ENCODE measurements at regions not wholly inside any gene's neighbourhood (a gene's known extent, or its start where the extent isn't known, plus 50 kb on each side); places are given as distances from the start of the nearest gene placed in this dataset.

- H3K27ac ChIP-seq (ENCODE audit: low read length) = no peak overlapping the region
- no peaks in the 10 kb centered on the region for H3K9me3 ChIP-seq (ENCODE audit: control insufficient read depth, insufficient read depth, low read length)
- no peaks in the 10 kb centered on the region for H3K4me1 ChIP-seq (ENCODE audit: control insufficient read depth, insufficient read depth, low read length)
- ATAC-seq (no peak), DNase-seq (peak in 1 of 2 donors; percentile 37)
- Mint-ChIP-seq H3K9me3 (no peaks in the 10 kb centered on the region), H3K27me3 (ENCODE audit: low read depth in 2 of 2) (peaks cover 3 to 9% of the 10 kb centered on the region in 2 donors), H3K4me1 (no peaks in the 10 kb centered on the region), H3K36me3 (no peaks in the 10 kb centered on the region), H3K27ac (no peak overlapping the region), H3K4me3 (no peak overlapping the region)
- intact Hi-C loops (cut with micrococcal nuclease) = no loop called here
- 41% methylated on average over 12 of the region's 12 CpGs for WGBS (ENCODE audit: insufficient coverage)
- H3K36me3 ChIP-seq (ENCODE audit: control insufficient read depth, insufficient read depth, low read length) = no peaks in the 10 kb centered on the region
- H3K27me3 ChIP-seq (ENCODE audit: control insufficient read depth, insufficient read depth, low read length) = no peaks in the 10 kb centered on the region
- no peak overlapping the region for H3K4me3 ChIP-seq (ENCODE audit: low read length)
- TF ChIP-seq, protein P1, sequence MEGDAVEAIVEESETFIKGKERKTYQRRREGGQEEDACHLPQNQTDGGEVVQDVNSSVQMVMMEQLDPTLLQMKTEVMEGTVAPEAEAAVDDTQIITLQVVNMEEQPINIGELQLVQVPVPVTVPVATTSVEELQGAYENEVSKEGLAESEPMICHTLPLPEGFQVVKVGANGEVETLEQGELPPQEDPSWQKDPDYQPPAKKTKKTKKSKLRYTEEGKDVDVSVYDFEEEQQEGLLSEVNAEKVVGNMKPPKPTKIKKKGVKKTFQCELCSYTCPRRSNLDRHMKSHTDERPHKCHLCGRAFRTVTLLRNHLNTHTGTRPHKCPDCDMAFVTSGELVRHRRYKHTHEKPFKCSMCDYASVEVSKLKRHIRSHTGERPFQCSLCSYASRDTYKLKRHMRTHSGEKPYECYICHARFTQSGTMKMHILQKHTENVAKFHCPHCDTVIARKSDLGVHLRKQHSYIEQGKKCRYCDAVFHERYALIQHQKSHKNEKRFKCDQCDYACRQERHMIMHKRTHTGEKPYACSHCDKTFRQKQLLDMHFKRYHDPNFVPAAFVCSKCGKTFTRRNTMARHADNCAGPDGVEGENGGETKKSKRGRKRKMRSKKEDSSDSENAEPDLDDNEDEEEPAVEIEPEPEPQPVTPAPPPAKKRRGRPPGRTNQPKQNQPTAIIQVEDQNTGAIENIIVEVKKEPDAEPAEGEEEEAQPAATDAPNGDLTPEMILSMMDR (IDR thresholded peaks at IDR 0.05) = no peak
Measured at GRCh38 chr3:71955240-71956068, 170.5 kb upstream of the PROK2 start.

DNA sequence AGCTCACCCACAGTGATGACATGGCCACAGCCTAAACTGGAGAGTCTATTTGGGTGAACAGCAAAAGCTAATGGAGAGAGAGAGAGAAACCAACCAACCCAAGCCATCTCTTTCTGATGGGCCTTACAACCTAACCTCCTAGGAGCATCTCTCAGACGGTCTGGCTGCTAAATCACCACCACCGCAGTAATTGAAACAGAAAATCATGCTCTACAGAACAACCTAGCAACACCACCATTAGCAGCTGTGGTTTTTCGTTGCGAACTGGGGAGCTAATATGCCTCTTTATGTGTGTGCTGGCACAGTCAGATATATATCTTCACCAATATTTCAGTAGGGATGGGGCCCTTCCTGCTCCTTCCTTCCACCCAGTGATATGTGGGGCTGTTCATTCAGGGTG is 166.9 kb upstream of the PROK2 start:
- no peak for ATAC-seq
- Histone ChIP-seq H3K27me3 (ENCODE audit: control insufficient read depth, insufficient read depth, low read length) (no peaks in the 10 kb centered on the region), H3K4me1 (ENCODE audit: control insufficient read depth, insufficient read depth, low read length) (no peaks in the 10 kb centered on the region), H3K36me3 (ENCODE audit: control insufficient read depth, insufficient read depth, low read length) (no peaks in the 10 kb centered on the region), H3K4me3 (ENCODE audit: low read length) (no peak overlapping the region), H3K27ac (ENCODE audit: low read length) (no peak overlapping the region), H3K9me3 (ENCODE audit: control insufficient read depth, insufficient read depth, low read length) (no peaks in the 10 kb centered on the region)
- H3K4me3 Mint-ChIP-seq = no peak overlapping the region
- H3K27ac Mint-ChIP-seq = no peak overlapping the region
- no peaks in the 10 kb centered on the region for H3K36me3 Mint-ChIP-seq
- peaks cover 0 to 7% of the 10 kb centered on the region in 2 donors for H3K27me3 Mint-ChIP-seq (ENCODE audit: low read depth in 2 of 2)
- DNase-seq = no peak
- no peaks in the 10 kb centered on the region for H3K9me3 Mint-ChIP-seq
- 73% methylated on average over 2 of the region's 4 CpGs for WGBS (ENCODE audit: insufficient coverage)
- TF ChIP-seq, protein P1 (IDR thresholded peaks at IDR 0.05) = no peak
- intact Hi-C loops (cut with micrococcal nuclease) = no loop called here
- no peaks in the 10 kb centered on the region for H3K4me1 Mint-ChIP-seq

DNA sequence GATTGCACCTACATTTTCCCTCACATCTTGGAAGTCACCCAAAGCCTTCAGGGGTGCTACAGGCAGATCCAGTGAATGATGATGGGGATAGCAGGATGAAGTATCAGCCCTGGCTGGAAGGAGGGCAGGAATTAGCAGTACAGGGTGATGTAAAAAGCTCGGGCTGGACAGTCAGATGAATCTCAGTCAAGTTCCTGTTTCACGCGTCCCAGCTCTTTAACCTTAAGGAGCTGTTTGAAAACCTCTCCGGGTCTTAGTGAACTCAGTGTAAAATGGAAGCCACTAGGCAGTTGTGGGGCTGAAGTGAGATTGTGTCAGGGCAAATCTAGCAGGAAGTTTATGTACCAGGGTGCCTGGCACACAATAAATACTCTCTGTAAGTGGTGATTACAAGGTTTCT is 166.4 kb upstream of the PROK2 start:
- TF ChIP-seq, protein P1 (IDR thresholded peaks at IDR 0.05) = no peak
- Histone ChIP-seq H3K4me1 (ENCODE audit: control insufficient read depth, insufficient read depth, low read length) (no peaks in the 10 kb centered on the region), H3K9me3 (ENCODE audit: control insufficient read depth, insufficient read depth, low read length) (no peaks in the 10 kb centered on the region), H3K27me3 (ENCODE audit: control insufficient read depth, insufficient read depth, low read length) (no peaks in the 10 kb centered on the region), H3K27ac (ENCODE audit: low read length) (no peak overlapping the region), H3K36me3 (ENCODE audit: control insufficient read depth, insufficient read depth, low read length) (no peaks in the 10 kb centered on the region), H3K4me3 (ENCODE audit: low read length) (no peak overlapping the region)
- Mint-ChIP-seq H3K27me3 (ENCODE audit: low read depth in 2 of 2) (peaks cover 0 to 7% of the 10 kb centered on the region in 2 donors), H3K36me3 (no peaks in the 10 kb centered on the region), H3K4me1 (no peaks in the 10 kb centered on the region), H3K4me3 (no peak overlapping the region), H3K27ac (no peak overlapping the region), H3K9me3 (no peaks in the 10 kb centered on the region)
- intact Hi-C loops (cut with micrococcal nuclease) = no loop called here
- DNase-seq = no peak
- no peak for ATAC-seq
- WGBS (ENCODE audit: insufficient coverage) = 60% methylated on average over 4 of the region's 4 CpGs

DNA sequence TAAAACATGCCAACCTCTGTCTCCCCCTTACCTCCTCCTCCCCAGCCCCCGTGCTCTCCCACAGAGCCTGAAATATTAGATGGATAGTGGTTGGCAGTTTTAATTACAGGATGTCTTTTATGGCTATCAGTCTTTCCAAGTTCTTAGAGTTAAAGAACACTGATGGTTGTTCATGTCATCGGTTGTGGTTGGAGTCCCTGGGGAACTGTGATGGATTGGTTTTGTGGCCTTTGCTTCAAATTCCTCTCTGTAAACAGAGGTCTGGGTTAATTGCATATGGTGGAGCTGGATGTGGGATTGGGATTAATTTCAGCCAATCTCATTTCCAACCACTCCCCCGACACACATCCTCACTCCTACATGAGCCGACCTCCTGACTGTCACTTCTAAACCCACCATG is 164.5 kb upstream of the PROK2 start:
- no peak for DNase-seq
- H3K27me3 ChIP-seq (ENCODE audit: control insufficient read depth, insufficient read depth, low read length) = no peaks in the 10 kb centered on the region
- H3K4me1 ChIP-seq (ENCODE audit: control insufficient read depth, insufficient read depth, low read length) = no peaks in the 10 kb centered on the region
- intact Hi-C loops (cut with micrococcal nuclease) = no loop called here
- 84% methylated on average over 3 of the region's 4 CpGs for WGBS (ENCODE audit: insufficient coverage)
- H3K9me3 ChIP-seq (ENCODE audit: control insufficient read depth, insufficient read depth, low read length) = no peaks in the 10 kb centered on the region
- no peaks in the 10 kb centered on the region for H3K9me3 Mint-ChIP-seq
- H3K4me3 Mint-ChIP-seq = no peak overlapping the region
- H3K4me3 ChIP-seq (ENCODE audit: low read length) = no peak overlapping the region
- ATAC-seq = no peak
- no peaks in the 10 kb centered on the region for H3K36me3 ChIP-seq (ENCODE audit: control insufficient read depth, insufficient read depth, low read length)
- TF ChIP-seq, protein P1 (IDR thresholded peaks at IDR 0.05) = no peak
- peaks cover 0 to 7% of the 10 kb centered on the region in 2 donors for H3K27me3 Mint-ChIP-seq (ENCODE audit: low read depth in 2 of 2)
- H3K4me1 Mint-ChIP-seq = no peaks in the 10 kb centered on the region
- no peaks in the 10 kb centered on the region for H3K36me3 Mint-ChIP-seq
- H3K27ac Mint-ChIP-seq = no peak overlapping the region
- H3K27ac ChIP-seq (ENCODE audit: low read length) = no peak overlapping the region
